GM21447 (cell line): ENCODE measurements at regions not wholly inside any gene's neighbourhood (a gene's known extent, or its start where the extent isn't known, plus 50 kb on each side); places are given as distances from the start of the nearest gene placed in this dataset.
"Not testable (repeated sequence)": the region's sequence is repeated elsewhere in the genome, so short reads cannot be mapped to it uniquely, and the experiment has no call there.

ENCODE experiments used
- ATAC-seq: cut with Tn5 transposase; IDR thresholded peaks from one replicate; pipeline ENCODE4 v1.9.1; 2021; ENCODE audit not compliant: unreplicated experiment

DNA sequence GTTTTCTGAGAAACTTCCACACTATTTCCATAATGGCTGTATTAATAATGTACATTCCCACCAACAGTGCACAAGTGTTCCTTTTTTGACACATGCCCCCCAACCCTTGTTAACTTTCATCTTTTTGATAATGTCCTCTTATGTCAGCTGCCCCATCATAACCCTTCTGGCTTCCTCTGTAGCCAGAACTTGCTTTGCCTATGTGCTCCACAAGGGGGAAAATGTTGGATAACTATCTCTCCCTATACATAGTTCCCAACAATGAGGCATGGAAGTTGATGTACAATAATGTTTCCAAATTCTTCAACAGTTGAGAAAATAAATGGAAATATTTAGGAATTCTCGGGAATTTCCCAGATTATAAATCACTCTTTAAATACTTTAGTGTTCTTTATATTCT lies 142.9 kb downstream of the ASB9 start:
- no peak for ATAC-seq

DNA sequence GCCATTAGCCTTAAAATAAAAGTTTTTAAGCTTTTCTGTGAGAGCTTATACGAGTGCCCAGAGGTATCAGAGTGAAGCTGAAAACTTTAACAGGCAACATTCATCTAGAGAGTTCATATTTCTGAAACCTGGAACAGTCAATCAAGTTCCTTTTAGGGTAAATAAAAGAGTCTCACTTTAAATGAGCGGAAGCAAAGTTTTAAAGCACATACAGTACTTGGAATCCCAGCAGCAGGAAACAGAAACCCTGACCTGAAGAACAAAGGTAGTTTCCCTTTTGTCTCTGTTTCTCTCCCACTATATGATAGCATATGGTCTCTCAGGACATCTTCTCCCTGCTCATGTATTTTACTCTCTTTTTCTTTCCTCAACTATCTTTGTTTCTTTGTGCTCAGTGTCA lies 153.0 kb downstream of the ASB9 start:
- no peak for ATAC-seq

DNA sequence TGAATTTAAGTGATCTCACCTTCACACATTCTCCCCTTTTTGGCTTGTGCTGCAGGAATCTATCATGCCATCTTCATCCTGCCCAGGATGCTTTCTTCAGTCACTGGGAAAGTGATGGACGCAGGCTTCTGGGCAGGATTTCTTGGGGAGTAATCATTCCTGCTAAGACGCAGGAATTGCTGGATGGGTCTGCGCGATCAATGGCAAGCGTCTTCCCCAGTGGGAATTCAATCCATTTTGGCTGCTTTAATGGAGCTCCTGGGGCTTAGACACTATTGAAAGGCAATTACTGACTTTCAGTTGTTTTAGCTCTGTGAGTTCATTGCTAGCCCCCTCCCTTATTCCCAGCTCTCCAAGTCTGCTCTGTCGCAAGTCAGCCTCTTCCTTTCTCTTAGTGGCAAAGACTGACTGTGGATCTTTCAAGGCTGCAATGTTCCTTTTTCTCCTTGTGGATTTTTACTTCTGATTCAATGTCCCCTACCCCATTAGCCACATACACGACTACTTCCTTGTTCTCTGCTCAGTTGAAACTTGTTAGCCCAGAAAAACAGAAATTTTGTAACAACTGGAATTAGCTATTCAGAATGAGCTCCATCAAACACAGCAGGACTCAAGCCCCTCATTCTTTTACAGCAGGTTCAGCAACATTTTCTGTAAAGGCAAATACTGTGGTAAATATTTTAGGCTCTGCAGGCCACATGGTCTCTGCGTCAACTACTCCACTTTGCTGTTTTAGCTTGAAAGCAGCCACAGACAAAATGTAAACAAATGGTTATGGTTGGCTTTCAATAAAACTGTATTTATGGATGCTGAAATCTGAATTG lies 154.9 kb downstream of the ASB9 start:
- ATAC-seq: no peak

DNA sequence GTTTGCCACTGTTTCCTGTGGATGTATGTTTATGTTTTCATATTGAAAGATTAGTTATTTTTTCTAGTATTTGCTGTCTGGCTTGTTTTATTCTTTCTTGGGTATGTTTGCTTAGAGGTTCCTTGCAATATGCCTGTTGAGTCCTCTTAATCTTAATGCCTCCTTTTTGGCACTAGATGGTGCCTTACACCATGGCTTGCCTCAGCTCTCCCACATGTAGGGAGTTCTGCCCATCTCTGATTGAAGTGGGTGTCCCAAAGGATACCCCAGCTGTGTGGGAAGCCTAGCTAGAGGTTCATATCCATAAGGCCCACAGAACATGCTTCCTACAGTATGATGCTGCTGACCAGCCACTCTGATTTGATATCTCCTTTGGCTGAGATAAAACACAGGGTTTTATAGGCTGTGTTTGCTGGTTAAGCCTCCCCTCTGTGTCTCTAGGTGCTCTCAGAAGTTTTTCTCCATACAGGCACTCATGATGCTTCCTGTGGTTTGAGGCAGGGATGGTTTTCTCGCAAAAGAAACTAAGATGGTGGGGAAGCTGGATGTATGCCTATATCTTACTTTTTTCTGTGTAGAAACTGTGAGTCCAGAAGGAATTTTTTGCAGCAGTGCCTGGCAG lies 162.4 kb downstream of the ASB9 start:
- no peak for ATAC-seq

DNA sequence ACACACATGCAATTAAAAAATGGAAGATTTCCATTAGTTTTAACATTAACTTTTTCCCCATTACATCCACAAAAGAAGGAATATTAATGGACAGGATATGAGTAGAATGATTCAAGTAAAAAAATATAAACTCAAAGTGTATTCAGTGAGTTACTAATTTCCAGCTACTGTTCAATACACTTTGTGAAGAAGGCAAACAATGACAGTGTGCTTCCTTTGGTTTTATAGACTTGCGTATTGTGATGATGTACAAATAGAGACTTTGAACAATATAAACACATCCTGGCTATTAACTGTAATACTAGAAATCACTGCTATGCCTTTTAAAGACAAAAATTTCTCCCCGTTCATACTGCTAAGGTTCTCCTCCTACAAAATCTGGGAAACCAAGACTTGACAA lies 171.4 kb downstream of the ASB9 start:
- no peak for ATAC-seq

DNA sequence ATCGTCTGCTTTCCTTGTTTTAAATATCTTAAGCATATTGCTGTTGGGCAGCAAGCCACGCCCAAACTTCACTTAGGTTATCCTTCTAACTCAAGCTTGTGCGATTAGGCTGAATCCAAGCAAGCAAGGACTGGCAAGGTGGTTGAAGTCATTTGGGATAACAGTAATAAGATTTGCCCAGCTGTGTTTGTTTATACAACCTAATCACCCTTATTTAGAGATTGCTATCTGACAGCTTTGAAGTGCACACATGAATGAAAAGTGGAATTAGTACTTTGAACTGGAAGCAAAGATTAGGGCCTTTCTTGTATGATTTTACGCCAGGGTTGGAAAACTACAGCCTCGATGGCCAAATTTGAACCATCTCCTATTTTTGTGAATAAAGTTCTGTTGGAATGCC lies 182.1 kb downstream of the ASB9 start:
- ATAC-seq: no peak

DNA sequence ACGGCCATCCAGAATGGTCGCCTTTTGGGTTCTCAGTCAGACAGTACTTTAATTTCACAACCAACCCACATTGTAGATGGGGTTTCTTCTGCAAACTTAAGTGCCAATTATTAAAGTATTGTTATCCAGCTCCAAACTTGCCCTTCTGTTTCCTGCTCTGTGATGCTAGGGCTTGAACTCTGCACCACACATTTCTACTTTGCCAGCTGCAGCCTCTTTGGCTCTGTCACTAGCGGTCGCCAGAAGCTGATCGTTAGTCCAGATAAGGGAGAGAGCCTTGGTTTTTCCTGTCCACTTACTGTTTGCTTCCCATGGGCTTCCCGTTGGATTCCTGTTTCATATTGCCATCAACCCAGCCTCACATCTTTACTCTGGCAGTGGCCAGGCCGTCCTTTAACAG lies 196.6 kb downstream of the ASB9 start:
- ATAC-seq: no peak

DNA sequence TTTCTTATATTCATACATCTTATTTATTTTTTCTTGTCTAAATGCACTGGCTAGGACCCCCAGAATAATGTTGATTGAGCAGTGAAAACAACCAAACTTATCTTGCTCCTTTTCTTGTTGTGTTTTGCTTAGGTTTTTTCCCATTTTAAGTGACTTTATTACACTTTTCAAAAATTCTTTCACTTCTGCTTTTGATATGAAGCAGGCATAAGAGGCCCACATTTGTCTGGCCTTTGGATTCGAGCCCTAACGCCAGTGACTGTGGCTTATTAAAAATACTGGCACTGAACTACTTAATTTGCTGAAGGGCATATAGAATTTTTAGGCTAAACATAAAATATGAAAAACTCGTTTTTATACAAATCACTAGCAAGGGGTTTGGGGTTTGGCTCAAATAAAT lies 197.0 kb downstream of the ASB9 start:
- no peak for ATAC-seq

DNA sequence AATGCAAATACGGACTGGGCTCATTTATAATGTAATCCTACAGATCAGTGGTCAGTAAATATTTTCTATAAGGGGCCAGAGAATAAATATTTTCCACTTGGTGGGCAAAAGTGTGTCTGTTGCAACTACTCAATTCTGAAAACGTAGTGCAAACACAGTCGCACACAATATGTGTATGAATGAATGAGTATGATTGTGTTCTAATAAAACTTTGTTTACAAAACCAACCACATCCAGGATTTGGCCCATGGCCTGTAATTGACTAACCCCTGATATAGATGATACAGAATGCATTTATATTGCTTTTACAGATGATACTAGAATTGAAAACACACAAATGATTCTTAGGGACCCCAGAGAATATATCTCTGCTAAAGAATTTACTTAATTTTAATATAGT lies 197.6 kb downstream of the ASB9 start:
- ATAC-seq: no peak

DNA sequence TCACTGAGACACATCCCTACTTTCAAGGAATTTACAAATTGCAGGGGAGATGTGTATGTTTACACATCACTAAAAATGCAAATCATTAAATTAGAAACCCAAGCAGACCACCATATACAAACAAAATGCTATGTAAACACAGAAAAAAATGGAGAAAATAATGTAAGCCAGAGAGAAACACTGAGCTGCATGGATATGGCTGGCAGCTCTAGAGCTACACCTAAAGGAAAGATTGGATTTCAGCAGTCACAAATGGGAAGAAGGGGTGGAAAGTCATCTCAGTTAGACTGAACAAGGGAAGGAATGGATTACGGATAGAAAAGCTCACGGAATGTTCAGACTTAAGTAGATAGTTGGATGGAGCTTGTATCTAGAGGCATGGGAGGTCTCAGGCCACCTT lies 186.3 kb downstream of the MOSPD2 start:
- ATAC-seq: no peak

DNA sequence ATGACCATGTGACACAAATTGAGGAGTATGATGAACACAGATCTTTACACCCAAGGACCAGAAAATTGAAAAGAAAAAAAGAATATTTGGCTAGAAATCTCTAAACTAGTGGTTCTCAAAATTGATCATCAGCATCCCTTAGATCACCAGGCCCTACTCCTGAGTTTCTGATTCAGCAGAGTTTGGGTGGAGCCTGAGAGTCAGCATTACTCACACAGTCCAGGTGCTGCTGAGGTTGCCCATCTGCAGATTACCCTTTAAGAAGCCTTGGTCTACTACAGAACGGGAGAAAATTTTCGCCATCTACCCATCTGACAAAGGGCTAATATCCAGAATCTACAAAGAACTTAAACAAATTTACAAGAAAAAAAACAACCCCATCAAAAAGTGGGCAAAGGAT lies 182.8 kb downstream of the MOSPD2 start:
- no peak for ATAC-seq

DNA sequence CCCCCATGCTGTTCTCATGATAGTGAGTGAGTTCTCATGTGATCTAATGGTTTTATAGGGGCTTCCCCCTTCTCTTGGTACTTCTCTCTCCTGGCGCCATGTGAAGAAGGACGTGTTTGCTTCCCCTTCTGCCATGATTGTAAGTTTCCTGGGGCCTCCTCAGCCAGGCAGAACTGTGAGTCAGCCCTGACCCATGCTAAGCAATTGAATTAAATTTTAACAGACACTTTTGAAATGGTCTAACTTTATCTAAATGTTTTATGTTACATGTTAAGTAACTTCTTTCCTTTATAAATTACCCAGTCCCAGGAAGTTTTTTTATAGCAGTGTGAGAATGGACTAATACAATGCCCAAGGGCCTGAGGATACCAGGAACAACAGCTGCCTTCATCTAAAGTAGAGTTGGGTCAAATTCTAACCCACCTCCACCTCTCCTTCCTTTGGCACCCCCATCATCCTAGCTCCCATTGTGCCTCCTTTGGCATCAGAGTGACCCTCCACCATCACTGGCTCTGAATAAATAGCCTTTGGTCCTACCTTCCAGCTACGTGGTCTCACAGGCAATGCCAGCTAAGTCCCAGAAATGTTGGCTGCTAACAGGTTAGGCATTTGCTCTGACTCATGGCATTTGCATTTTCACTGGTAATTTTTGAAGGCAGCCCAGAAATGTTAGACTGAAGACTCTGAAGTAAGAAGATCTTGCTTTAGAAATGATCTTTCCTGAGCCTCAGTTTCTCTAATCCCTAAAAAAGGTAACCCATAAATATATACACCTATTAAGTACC lies 182.1 kb downstream of the MOSPD2 start:
- ATAC-seq: no peak

DNA sequence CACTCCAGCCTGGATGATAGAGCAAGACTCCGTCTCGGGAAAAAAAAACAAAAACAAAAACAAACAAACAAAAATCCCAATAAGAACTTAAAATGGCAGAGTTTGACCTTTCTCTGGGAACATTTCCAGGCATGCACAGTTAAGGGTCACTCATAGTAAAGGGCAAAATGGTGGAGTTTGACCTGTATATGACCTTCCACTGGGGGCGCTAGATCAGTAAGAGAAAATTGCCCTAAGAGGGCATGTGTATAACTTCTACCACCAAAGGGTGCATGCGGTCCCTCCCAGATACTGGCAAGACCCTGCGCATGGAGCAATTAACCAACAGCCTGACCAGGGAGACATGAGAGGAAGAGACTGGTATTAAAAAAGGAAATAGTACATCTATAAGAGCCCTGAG lies 177.2 kb downstream of the MOSPD2 start:
- ATAC-seq: no peak

DNA sequence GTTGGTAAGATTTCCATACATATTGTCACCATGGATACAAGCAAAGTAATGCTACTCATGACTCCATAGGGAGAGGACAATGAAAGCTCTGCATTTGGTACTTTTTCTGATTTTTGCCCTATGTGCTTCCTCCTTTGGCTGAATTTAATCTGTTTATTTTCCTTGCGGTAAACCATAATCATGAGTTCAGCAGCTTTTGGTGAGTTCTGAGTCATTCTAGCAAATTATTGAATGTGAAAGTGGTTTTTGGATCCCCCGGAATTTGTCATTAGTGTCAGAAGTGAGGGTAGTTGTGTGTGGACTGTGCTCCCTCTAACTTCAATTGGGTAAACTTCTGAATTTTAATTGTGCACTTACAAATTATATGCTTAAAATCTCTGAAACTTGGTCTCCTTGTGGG lies 170.3 kb downstream of the MOSPD2 start:
- peak; percentile 81 for ATAC-seq

DNA sequence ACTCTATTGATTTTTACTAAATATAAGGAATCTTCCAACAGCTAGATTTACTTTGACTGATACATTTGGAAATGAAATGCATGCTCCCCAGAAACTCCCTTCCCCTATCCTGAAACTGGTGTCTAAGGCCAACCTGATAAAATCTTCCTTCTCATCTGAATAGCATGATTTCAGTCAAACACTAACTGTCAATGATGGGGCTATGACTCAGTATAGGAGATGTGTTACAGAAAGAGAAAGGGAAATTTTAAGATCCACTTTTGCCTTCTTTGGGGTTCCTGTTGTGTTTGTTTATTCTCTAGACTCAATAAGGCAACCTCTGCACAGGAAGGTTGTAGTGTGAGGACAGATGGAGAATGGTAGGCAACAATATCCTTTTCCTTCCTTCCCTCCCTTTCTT lies 160.7 kb downstream of the MOSPD2 start:
- ATAC-seq: no peak

DNA sequence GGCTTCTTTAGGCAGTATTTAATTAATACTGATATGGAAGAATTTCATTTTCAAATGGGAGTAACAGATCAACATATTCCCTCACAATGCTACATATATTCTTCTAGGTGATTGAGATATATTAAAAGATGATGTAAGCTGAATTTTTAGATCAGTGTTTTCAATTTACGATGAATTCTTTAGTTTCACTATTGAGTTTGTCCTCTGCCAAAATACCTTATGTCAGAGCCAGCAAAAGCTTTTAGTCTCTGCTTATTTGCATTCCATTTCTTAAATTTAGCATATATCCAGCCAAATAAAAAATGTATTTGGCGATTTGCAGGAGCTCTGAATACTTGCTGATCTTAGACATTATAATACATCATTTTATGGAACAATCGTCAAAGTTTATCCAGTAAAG lies 144.3 kb downstream of the MOSPD2 start:
- no peak for ATAC-seq

DNA sequence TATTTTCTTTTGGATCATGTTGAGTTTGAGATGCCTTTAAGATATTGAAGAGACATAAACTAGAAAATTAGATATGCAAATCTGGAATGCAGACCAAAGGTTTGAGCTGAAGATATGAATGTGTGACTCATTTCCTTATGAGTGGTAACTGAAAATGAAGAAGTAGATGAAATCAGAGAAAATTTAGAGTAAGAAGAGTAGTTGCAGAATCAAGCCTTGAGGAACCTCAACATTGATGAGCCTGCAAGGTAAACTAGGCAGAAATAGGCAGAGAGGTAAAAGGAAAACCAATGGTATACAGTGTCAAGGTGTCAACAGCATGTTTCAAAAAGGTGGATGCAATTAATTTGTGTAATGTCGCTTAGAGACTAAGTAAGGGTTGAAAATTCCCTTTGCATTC lies 142.8 kb downstream of the MOSPD2 start:
- no peak for ATAC-seq

DNA sequence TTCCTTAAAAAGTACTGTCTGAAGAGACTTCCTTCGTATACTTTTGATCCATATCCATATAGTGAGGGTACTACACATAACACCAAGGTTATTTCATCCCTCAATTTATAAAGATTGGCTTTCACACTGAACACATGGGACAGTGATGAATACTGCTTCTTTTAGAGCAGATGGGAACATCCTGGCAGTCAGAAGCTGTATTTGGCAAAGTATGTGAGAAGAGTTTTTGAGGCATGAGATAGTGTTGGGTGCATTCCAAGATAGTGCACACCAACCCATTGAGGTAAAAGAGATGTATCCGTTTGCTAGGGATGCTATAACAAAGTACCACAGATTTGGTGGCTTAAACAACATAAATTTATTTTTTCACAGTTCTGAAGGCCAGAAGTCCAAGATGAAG lies 141.1 kb downstream of the MOSPD2 start:
- no peak for ATAC-seq

DNA sequence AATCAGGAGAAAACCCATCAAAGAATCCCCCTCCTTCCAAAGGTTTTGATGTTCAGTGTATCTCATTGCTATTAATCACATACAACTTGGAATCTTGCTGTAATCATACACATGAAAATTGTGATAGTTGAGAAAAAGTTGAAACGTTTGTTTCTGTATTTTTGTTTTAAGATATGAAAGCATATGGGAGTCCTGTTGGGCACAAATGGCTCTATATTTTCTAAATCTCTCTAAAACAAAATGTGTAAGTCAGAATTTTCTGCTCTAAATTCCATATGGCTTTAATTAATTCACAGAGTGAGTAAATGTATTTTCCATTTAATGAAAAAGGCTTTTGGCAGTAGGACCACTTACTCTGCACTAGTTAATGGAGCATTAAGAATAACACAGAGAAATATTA lies 140.2 kb downstream of the MOSPD2 start:
- ATAC-seq: no peak

DNA sequence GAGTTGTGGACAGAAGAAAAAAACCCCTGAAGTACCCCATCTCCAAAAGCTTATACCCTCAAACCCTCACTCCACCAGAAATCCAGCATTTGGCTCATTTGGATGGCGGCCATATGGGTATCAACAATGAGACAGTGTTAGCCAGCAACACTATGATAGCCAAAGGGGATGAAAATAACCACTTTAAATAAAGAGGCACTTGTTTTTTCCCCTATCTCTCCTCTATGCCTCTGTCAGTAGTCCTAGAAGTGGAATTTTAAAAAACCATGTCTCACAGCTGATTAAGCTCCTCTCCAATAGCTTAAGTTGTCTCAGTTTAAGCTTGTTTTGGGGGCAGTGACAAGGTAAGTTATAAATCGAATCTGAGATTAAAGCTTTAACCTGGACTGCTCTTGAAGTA lies 124.0 kb downstream of the MOSPD2 start:
- ATAC-seq: no peak

DNA sequence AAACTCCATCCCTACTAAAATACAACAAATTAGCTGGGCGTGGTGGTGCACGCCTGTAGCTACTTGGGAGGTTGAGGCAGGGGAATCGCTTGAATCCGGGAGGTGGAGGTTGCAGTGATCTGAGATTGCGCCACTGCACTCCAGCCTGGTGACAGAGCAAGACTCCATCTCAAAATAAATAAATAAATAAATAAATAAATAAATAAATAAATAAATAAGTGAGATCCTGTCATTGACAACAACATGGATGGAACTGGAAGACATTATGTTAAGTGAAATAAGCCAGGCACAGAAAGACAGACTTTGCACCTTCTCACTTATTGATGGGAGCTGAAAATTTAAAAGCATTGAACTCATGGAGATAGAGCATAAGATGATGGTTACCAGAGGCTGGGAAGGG lies 111.2 kb downstream of the MOSPD2 start:
- ATAC-seq: not testable (repeated sequence)
